A172 (cell line): ENCODE measurements at regions not wholly inside any gene's neighbourhood (a gene's known extent, or its start where the extent isn't known, plus 50 kb on each side); places are given as distances from the start of the nearest gene placed in this dataset.

Experiments used
- DNase-seq: peaks from one replicate; pipeline ENCODE4 v3.0.0-alpha.2; 2015; ENCODE audit warnings: low spot score

DNA sequence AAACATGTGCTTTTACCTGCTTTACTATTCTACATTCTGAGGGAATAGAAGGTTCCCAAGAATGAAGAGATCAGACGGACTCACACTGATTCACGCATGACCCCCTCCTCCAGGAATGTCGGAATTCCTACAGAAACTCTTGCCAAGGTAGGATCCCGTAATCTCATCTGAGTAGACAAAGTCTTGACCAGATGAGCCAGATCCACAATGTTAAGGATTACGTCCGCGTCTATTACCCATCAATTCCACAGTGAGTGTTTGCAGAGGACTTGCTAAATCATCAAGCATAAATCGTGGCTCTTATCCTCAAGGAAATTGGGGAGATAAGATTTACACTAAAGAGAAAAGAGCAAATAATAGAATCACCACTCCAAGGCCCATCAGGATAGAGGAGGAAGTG lies 245.9 kb upstream of the FOXQ1 start:
- DNase-seq = no peak

DNA sequence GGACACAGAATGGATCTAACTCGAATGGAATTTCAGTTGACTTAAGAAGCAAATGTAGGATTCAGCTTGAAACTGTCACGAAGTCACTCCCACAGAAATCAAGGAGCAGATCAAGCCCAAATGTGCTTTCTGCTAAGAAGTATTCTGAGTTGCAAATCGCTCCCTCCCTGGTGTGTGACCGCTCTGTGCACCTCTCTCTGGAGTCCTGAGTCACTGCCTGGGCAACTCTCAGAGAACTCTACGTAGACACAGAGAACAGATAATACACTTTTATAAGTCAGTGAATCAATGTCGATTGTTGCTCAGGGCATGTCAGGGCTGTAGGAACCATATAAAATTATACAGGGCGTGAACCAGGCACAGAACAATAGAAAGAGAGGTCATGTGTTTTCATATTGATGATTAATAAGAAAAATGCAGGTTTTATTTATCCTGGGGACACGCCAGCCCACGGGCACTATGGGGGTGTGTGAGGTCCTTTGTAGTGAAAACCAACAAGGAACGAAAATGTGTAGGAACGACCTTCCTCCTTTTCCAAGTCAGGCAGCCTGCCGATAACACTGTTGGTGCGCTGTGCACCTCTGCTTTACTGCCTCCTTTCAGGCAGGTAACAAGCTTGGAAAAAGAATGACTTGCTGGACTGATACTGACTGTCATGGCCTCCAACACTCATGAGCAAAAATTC lies 248.1 kb upstream of the FOXQ1 start:
- no peak for DNase-seq

DNA sequence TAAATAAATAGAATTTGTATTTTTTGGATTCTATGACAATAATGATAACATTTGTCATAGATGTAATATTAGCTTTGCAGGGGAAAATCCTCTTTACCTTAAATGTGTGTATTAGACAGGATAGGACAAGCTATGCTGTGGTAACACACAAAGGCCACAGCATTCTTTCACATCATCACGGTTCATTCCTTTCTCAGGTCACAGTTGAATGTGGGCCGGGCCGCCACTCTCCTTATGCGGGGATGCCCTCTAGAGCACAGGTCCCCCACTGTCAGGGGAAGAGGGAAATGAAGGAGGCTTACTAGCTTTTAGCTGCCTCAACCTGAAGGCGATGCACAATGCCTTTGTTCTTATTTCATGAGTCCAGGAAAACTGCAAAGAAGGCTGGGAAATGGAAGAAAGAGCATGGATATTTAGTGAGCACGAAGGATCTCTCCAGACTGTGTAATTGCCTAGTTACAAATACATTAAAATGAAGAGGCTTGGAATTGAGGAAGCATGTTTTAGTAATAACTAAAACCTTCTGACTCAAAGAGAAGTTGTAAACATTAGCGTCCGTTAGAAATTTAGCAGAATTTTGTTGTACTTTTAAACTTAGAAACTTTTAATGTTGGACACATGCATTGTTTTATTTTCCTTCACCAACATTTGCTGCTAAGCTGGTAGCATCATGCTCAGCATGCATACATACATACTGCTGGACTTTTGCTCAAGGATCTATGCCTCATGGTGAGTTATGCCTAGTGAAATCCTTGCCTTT lies 248.9 kb upstream of the FOXQ1 start:
- no peak for DNase-seq

DNA sequence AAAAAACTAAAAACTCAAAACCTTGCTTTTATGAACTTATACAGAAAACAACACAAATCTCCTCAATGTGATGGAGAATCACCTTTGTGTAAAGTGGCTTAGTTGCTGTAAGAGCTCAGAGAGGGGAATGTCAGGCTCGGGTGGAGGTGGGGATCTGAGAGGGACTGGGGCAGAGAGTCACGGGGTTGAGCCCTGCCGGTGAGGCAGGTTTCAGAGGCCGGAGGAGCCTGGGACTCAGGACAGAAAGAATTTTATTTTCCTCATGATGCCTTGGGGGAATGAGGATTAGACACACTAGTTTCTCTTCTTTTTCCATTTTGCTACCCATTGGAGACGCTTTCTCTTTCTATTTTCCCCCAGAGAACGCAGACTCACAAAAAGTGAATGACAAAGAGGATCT lies 252.3 kb upstream of the FOXQ1 start:
- DNase-seq = no peak

DNA sequence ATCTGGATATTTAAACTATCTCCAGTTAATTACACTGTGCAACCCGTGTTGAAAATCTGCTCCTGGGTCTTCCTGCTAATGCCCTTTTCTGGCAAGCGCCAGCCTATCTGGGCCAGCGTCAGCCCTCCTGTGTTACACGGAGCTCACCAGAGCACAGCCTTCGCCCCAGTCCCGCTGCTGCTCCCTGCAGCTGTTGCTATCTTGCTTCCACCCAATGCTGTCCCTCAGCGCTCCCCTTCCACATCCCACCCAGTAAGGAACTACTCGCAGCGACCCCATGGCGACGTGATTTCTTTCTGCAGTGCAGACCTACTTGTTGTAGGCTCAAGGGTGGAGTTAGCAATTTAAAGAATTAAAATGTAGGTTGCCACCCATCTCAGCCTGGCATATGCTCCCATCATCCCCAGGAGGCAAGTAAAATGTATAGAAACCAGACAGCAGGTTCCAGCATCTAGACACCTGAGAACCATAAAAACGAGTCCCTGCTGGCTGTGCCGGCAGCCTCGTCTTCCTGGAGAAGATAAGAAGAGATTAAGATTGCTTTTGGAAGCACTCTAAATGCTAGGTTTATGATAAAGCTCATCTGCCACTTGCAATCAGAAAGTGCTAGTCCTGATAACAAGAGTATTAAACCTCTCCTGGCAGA lies 254.3 kb upstream of the FOXQ1 start:
- DNase-seq = no peak

DNA sequence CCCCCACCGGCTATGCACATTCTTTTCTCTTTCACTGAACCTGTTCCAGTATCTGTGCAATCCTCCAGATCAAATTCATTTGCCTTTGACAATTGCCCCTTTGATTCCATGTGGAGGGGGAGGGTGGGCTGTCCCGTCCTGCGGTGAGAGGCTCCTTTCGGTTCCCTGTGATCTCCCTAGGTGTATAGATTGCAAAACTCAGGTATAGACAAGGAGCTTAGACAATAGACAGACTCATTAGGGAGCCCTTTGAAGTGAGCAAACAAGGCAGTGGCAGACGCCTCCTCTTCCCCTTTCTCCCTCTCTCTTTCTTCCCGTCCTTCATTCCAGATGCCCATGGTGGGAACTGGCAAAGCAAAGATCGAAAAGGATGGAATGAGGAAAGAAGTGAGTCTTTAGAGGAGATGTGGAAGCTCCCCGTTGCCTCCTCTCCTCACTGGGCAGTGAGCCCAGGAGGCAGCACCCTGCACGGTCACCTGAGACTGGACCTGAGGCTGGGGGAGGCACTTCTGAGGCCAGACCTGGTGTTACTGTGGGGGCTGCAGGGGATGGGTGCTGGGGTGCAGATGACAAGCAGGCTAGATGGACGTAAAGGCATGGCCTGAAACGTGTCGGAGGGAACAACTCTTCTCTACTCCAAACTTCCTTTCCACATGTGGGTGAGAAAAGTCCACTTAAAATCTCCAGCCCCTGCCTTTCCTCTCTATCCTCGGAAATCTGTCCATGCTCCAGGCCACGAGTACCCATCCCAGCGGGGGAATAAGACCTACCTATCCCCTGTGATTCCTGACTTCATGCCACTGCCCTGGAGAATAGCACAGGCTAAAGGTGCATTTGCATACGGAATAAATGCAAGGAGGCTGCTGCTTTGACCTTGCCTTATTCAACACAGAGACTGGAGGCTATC lies 256.6 kb upstream of the FOXQ1 start:
- no peak for DNase-seq

DNA sequence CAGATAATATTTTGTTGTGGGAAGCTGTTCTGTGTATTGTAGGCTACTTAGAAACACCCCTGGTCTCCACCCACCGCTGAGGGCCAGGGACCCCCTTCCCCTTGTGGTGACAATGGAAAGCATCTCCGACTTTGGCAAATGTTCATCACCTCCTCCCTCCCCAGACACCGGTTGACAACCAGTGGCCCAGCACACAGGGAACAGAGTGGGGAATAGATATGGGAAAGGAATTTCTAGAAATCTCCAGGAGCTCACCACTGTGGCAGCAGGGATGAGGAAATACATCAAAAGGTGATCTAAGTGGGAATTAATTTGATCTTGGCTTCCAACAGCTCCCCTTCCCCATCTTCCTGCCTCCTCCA lies 257.3 kb upstream of the FOXQ1 start:
- DNase-seq = no peak

DNA sequence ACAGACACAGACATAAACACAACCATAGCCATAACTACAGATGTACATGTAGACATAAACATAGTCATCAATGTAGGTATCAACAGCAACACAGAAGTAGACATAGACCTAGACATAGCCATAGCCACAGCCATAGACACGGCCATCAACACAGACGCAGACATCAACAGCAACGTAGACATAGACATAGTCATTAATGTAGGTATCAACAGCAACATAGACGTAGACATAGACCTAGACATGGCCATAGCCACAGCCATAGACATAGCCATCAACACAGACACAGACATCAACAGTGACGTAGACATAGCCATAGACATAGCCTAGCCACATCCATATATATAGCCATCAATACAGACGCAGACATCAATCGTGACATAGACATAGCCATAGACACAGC lies 258.3 kb upstream of the FOXQ1 start:
- DNase-seq = no peak

DNA sequence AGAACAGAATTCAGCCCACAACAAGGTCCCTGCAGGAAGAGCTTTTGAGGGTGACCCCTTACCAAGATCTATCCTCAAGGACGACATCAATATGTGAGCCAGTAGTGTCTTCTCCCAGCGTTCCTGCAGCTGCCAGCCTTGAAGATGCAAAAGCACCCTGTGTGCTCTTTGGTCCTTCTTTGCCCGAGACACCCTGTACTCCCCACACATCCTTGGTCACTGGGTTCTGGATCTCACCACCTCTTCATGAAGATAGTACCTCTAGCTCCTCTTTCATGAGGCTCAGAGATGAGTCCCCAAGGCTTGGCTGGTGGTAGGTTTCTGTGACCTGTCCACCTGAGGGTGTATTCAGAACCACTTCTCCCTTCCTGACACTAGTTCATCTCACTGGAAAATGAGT lies 259.6 kb upstream of the FOXQ1 start:
- no peak for DNase-seq

DNA sequence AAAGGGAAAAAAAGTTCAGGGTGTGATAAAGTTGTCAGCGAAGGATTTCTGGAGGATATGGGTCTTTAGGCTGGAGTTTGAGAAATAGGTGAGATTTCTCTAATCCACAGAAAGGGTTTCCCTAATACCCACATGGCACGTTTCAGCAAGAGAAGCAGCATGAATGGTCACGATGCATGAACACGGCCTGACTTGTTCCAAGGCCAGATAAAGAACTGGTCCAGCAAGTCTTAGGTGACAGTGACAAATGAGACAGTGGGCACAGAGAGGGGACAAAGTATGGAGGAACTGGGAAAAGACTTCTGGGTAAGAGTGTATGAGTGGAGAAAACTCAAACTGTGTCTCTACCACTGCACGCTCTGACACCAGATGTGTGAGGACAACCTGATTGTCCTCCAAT lies 262.0 kb upstream of the FOXQ1 start:
- DNase-seq = no peak

DNA sequence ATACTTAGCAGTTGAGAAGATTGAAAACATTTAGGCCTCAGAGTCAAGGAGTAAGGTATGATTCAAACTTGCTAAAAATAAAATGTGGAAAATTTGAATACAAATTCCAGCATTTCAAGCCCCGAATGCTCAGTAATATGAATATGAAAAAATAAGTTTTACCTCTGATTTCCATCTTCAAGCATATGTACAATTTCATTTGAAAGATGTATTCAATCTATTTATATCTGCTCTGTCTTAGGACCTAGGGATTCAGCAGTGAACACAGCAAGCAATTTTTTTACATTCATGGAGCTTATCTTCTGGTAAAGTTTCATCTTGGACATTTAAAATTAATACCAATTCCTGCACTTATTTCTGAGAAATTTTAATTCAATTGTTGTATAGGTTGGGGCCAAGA lies 262.7 kb upstream of the FOXQ1 start:
- no peak for DNase-seq

DNA sequence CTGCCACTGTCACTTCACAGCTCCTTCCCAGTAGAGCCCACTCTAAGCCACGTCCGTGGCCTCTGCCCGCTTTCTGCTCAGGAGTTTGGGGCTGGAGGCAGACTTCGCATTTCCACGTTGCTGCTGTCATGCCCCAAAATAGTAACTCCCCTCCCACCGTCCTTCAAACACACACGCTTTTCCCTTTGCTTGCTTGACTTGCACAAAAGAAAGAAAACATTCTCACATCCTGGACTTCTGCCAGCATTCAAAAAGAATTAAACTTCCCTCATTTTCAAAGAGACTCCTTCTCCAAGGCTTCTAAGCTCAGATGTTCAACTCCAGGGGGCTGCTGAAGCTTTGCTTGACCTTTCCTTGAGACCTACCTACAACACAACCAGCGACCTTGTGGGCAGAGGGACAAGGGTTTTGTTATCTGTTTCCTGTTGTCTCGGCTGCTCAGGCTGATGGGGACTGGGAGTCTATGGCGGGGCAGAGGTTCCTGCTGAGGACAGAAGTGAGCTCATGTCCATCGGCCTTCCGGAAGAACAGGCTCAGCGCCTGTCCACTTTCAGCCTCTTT lies 263.8 kb upstream of the FOXQ1 start:
- DNase-seq = no peak

DNA sequence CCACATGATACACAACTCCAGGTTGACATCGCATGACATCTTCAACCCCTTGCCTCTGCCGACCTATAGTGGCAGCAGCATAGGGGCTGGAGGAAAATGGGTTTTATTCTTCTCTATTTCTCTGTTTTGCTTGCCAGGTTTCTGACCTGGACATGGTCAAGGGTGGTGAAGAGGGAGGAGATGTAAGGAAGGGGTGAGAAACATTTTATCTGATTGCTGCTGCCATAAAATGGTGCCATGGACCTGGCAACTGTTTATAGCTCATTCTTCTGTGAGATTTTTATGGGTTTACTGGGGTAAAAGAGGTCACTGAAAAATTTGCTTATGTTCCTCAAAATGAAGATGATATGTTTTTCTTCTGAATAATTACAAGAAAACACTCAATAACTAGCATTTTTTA lies 266.7 kb upstream of the FOXQ1 start:
- DNase-seq = no peak

DNA sequence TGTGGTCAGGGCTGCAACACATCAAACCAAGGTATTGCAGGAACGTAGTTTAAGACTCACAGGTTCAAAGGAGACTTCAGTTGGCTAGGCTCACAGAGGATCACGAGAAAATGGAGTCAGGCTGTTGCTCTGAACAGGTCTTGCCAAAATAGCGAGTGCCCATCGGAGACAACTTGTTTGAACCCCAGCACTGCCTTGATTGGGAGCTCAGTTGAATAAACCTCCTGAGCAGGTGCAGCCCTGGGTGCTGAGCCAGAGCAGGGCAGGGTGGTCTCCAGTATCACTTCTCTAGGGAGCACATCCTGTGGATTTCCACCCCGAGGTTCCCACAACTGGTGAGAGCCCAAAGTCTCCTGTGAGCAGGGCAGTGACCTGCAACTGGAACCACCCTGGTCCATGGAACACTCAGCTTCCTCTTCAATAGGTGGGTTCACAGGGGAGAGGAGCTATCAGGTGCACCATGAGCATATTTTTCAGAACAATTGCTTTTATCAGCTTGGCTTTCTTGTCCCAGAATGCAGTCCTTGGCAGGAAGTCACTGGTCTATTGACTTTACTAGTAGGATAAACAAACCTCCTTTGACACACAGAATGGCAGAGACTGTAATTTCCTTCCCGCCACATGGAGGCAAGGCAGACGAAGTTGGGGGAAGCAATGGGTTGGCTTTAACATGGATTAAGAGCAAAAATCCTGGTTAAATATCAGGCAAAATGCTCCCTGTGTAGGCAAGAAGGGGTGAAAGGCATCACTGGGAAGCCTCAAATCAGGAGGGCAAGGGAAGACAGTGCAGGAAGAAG lies 267.7 kb upstream of the FOXQ1 start:
- no peak for DNase-seq

DNA sequence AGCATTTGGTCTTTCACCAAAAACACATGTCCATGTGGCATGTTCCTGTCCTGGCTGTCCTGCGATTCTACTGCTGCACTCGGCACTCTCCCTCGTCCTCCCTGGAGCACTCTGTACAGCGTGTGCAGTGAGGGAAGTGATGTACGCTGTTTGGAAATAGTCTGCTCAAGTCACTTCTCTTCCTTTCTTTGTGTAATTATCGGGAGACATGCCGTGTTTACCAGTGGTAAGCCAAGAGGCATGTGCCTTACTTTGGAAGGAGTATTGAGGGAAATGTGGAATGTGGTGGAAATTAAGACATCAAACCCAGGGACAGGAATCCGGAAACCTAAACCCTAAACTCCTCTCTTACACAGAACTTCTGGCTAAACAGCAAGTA lies 268.5 kb upstream of the FOXQ1 start:
- DNase-seq = no peak

DNA sequence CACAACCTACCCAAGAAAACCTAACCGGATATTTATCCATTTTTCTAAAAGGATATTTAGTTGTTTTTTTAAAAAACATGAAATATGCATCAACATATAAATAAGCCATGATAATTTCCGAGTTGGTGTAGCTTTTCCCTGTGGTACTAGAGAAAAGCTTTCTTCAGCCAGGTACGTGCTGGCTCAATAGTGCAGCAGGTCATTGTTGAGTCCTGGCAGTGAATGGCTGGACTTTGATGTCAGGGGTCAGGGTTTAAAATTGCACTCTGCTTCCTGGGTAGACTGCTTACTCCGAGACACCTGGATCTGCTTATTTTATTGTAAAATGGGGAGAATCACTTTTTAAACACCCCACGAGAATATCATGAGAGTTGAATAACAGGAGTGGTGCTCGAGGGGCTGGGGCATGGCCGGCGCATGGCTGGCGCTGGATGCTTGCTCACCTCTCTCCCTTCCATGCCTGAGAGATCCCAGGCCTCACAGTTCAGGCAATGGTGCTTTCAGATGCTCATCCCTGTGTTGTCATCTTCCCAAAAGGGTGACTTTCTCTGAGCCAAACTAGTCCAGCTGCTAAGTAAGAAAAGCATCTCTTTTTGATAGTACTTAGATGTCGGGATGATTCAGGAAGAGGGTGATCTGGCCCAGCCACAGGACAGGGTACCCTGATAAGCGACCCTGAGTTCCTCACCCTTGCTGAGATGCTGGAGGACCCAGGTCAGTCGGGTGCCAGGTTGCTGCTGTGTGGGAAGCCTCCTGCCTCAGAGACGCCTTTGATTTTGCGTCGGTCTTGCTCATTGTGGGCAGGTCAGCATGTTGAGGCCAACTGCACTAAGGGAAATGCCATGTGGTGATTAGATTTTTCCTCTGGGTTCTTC lies 269.1 kb upstream of the FOXQ1 start:
- no peak for DNase-seq

DNA sequence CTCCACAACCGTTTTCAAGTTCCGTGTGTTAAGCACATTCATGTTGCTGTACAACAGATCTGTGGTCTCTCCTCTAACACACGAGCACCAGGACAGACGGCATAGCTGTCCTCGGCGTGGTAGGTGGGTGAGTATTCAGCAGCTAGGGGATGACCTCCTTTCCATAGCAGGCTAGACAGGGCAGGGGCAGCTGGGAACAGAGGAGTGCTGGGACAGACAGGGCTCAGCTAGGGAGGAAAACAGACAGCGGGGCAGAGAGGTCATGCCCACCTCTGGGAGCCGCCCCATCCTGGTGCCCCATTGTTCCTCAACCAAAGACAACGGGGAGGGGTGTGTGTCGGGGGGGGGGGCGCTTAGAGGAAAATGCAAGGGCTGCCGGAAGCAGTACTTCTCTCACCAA lies 271.5 kb upstream of the FOXQ1 start:
- no peak for DNase-seq

DNA sequence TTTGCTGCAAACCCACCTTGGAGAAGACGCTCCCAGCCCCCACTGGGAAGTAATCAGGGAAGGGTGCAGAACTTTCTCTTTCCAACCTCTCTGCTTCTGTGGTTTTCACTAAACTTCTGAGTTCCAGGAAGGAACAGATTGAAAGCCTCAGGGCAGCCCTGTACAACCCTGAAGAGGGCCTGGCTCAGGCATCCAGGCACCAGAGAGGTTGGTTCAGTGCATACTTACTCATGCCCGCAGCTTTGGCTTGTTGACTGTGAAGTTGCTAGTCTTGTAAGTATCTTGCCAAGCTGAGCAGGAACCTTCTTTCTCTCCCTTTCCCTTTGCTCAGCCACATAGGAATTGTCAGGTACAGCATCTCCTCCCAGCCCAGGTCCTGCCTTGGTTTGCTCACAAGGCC lies 272.2 kb upstream of the FOXQ1 start:
- no peak for DNase-seq

DNA sequence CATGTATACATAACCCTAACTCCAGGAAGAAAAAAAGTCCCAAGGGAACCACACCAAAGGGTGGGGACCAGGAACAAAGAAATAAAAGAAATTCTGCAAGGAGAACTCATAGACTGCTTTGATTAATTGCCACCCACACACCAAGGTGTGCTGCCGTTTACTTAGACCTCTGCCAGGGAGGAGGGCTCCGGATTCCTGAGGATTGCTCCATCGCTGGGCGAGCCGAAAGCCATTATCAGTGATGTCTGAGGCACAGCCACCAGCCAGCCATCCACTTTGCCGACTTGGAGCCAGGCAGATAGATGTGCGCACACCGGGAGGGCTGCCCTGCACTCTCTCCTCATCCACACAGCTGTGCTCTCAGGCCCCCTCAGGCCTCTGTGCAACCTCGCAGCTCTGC lies 272.7 kb upstream of the FOXQ1 start:
- DNase-seq = no peak
